IPS-15b (cell line): ENCODE measurements at regions not wholly inside any gene's neighbourhood (a gene's known extent, or its start where the extent isn't known, plus 50 kb on each side); places are given as distances from the start of the nearest gene placed in this dataset.

Source experiments
- H3K27me3 ChIP-seq: one replicate; pipeline ENCODE4 v1.6.1; 2013; ENCODE audit warnings: low read length; ENCODE audit not compliant: control insufficient read depth, insufficient read depth
- H3K36me3 ChIP-seq: one replicate; pipeline ENCODE4 v1.6.1; 2013; ENCODE audit warnings: low read length; ENCODE audit not compliant: control insufficient read depth, insufficient read depth
- H3K4me1 ChIP-seq: one replicate; pipeline ENCODE4 v1.6.1; 2013; ENCODE audit warnings: mild to moderate bottlenecking, low read length; ENCODE audit not compliant: control insufficient read depth, insufficient read depth
- H3K4me3 ChIP-seq: one replicate; pipeline ENCODE4 v1.5.1; 2013; ENCODE audit warnings: low read depth, low read length
- H3K9ac ChIP-seq: one replicate; pipeline ENCODE4 v1.6.1; 2013; ENCODE audit warnings: low read depth, mild to moderate bottlenecking, low read length
- H3K9me3 ChIP-seq: one replicate; pipeline ENCODE4 v1.6.1; 2013; ENCODE audit warnings: mild to moderate bottlenecking, low read length; ENCODE audit not compliant: control insufficient read depth, insufficient read depth

DNA sequence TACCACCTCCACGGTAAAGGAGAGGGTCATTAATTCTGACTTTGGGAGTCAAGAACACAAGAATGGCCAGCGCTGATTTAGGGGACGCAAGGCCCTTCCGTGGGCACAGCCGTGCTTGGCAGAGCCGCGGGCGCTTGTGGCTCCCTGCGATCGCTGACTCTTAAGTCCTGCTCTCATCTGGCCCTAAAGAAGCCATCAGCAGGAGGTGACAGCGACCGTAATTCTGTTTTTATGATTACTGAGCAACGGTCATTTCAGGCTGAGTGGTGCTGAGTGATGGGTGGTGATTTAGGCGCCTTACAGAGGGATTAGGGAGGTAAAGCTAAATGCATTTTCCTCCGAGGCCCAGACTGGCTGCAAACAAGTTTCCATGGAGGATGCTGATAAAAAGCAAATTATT is 364.6 kb upstream of the SULF2 start:
- H3K4me1 ChIP-seq = no peaks in the 10 kb centered on the region
- no peak overlapping the region for H3K9ac ChIP-seq
- no peaks in the 10 kb centered on the region for H3K27me3 ChIP-seq
- H3K36me3 ChIP-seq = no peaks in the 10 kb centered on the region
- no peaks in the 10 kb centered on the region for H3K9me3 ChIP-seq
- no peak overlapping the region for H3K4me3 ChIP-seq

DNA sequence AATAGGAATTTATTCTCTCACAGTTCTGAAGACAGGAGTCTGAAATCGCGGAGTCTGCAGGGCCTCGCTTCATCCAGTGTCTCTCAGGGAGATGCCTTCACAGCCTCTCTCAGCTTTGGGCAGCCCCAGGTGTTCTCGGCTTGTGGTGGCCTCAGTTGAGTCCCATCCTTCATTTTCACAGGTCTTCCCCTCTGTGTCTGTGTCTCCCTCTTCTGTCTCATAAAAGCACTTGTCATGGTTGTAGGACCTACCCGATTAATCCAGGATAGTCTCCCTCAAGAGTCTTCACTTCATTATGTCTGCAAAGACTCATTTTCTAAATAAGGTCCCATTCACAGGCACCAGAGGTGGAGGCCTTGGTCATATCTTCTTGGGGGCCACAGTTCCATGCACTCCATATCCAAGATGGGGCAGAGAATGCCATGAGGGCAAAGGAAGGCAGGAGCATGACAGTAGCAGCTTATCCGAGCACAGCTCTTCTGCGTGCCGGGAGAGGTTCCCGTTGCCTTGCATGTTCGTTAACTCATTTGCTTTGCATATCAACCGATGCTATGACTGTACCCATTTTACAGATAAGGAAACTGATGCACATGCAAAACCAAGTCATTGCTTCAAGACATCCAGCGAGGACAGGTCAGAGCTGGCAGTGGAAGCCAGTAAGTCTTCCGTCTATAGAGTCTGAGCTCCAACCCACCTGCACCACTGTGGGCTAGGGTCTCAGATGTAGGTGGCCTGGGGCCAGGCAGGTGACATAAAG is 363.8 kb upstream of the SULF2 start:
- H3K9ac ChIP-seq = no peak overlapping the region
- H3K27me3 ChIP-seq = no peaks in the 10 kb centered on the region
- no peak overlapping the region for H3K4me3 ChIP-seq
- H3K9me3 ChIP-seq = no peaks in the 10 kb centered on the region
- H3K36me3 ChIP-seq = no peaks in the 10 kb centered on the region
- H3K4me1 ChIP-seq = no peaks in the 10 kb centered on the region

DNA sequence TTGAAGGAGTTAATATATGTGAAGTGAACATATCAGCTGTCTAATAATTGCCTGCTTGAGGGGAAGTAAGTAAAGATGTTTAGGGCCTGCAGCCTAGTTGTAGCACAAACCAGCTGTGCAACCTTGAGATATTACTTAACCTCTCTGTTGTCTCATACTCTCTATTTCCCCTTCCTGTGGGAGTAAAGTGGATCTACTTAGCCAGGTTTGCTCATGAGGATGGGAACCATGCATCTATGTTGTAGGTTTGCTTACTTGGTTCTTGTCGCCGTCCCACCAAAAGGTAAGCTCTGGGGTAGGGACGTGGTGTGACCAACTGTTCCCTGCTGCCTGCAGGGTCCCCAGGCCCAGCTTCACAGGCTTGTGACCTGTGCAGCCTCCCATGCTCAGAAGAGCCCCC is 362.7 kb upstream of the SULF2 start:
- H3K4me1 ChIP-seq = no peaks in the 10 kb centered on the region

DNA sequence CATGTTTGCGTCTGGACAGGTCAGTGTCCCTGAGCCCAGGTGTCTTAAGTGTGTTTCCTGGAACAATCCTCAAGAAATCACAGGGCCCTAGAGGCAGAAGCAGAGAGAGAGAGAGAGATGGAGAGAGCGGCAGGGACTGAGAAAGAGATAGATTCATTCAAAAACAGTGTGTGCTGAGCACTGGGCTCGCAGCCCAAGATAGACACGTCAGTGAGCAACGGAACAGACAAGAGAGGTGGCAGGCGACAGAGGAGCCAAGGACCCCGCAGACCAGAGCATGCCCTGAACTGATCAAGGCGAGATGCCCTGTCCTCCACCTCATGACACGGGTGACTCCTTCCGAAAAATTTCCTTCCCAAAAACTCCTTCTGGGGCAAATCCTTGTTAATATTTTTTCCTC is 362.0 kb upstream of the SULF2 start:
- H3K4me3 ChIP-seq = no peak overlapping the region
- no peak overlapping the region for H3K9ac ChIP-seq
- H3K4me1 ChIP-seq = no peaks in the 10 kb centered on the region

More for the DNA sequence above, 362.7 kb upstream of the SULF2 start:
- Histone ChIP-seq H3K27me3 (no peaks in the 10 kb centered on the region), H3K36me3 (no peaks in the 10 kb centered on the region), H3K4me3 (no peak overlapping the region), H3K9me3 (no peaks in the 10 kb centered on the region), H3K9ac (no peak overlapping the region)

DNA sequence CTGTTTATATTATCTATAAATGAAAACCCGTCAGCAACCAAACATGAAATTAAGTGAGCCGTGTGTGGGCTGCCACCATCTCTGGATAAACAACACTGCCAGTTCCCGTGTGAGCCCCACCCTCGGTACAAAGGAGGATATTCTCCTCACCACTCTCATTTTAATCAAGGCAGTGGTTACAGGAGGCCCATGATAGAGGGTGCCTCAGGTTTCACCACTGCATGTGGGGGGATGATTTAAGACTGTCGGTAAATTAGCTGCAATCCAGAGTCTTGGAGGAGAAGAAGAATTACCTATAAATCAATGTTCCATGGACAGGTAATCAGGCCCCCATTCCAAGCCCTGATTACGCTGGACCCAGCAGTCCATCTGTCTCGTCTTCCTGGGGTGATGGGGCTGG is 361.6 kb upstream of the SULF2 start:
- Histone ChIP-seq H3K9me3 (no peaks in the 10 kb centered on the region), H3K9ac (no peak overlapping the region), H3K27me3 (no peaks in the 10 kb centered on the region), H3K4me3 (no peak overlapping the region), H3K36me3 (no peaks in the 10 kb centered on the region), H3K4me1 (no peaks in the 10 kb centered on the region)

More for the DNA sequence above, 362.0 kb upstream of the SULF2 start:
- H3K27me3 ChIP-seq = no peaks in the 10 kb centered on the region
- no peaks in the 10 kb centered on the region for H3K36me3 ChIP-seq
- no peaks in the 10 kb centered on the region for H3K9me3 ChIP-seq

DNA sequence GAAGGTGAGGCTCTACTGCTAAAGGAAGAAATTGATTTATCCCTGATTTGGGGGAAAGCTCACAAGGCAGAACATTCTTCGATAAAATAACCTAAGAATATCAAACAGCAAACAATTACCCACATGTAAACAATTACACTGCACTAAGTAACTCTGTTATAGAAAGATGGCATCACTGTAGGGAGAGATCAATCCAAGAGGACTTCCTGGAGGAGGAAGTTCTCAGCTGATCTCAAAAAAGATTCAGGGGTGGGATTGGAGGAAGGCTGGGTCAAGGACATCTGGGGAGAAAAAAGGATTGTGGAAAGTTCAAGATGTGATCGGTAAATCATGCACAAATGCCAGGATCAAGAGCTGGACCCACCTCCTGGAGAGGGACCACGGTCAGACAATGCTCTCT is 361.0 kb upstream of the SULF2 start:
- Histone ChIP-seq H3K36me3 (no peaks in the 10 kb centered on the region), H3K9ac (no peak overlapping the region), H3K4me1 (no peaks in the 10 kb centered on the region)

DNA sequence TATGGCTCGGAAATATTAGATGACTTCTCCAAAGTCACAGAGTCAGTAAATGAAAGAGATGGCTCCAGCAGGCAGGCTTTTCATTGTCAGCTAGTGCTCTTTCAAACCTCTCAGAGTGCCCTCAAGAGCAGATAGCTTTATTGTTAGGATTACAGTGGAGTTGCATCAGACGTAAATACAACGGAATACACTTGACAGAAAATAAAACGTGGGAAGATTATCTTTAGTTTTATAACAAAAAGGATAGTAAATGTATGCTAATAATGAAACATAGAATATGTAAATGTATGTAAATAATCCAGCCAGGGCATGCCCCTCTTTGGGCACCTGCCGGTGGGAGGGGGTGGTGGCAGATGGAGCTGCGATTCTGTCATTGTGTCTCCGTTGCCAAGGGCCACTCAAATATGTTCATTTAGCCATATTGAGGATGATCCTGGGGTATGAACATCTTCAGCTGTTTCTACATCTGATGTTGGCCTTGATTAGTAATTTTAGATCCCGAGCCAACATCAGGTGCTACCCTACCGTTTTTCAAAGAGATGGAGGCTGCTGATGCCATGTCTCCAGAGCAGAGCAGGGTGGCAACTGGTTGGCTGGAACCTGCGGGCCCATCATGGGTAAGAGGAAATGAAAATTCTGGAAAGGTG is 358.3 kb upstream of the SULF2 start:
- no peak overlapping the region for H3K4me3 ChIP-seq
- peaks cover 9% of the 10 kb centered on the region for H3K9me3 ChIP-seq
- H3K36me3 ChIP-seq = no peaks in the 10 kb centered on the region
- no peaks in the 10 kb centered on the region for H3K27me3 ChIP-seq
- no peaks in the 10 kb centered on the region for H3K4me1 ChIP-seq
- H3K9ac ChIP-seq = no peak overlapping the region

More for the DNA sequence above, 361.0 kb upstream of the SULF2 start:
- H3K27me3 ChIP-seq = no peaks in the 10 kb centered on the region
- H3K4me3 ChIP-seq = no peak overlapping the region
- peaks cover 4% of the 10 kb centered on the region for H3K9me3 ChIP-seq

DNA sequence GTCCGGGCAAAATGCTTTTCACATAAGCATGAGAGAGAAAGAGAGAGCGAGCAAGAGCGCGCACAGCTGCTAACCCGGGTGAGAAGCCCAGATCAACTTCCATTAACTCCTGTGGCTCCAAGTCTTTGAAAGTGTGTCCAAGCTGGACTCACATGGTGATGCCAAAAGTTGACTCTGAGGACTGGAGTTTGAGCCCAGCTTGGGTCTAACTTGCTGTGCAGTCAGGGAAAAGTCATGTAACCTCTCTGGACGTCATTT is 357.2 kb upstream of the SULF2 start:
- H3K9me3 ChIP-seq = peaks cover 9% of the 10 kb centered on the region
- H3K4me3 ChIP-seq = no peak overlapping the region
- no peaks in the 10 kb centered on the region for H3K4me1 ChIP-seq
- no peaks in the 10 kb centered on the region for H3K27me3 ChIP-seq
- H3K36me3 ChIP-seq = no peaks in the 10 kb centered on the region
- H3K9ac ChIP-seq = no peak overlapping the region

DNA sequence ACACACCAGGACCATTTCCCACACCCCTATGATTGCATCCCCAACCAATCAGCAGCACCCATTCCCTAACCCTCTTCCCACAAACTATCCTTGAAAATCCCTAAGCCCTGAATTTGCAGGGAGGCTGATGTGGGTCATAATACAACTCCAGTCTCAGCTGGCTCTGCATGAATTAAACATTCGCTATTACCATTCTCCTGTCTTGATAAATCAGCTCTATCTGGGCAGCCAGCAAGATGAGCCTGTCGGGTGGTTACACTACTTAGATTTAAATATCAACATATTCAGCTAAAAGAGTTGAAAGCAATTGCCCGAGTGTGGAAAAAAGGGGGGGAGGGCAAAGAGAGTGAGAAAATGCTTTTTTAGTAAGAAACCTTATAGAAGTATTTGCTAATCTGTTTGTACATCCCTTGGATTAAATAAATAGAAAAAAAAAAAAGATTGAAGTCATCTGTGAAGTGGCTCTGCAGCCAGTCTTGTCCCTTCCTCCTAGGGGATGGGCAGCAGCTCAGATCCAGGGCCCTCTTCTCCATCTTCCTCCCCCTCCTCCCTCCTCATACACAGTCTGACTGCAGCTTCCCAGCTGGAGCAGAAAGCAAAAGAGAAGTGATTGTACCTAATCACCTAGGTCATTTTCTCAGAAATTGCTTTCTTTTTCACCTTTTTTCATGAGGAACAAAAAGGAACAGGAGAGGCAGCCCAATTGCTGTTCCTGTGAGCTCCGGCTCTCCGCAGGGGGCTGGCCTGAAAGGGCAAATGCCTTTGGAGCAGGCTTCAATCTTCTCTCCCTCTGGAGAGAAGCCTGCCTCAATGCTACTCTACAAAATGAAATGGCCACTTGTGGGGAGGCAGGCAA is 356.6 kb upstream of the SULF2 start:
- Histone ChIP-seq H3K27me3 (no peaks in the 10 kb centered on the region), H3K4me1 (no peaks in the 10 kb centered on the region), H3K9ac (no peak overlapping the region), H3K4me3 (no peak overlapping the region), H3K36me3 (no peaks in the 10 kb centered on the region), H3K9me3 (peaks cover 9% of the 10 kb centered on the region)

DNA sequence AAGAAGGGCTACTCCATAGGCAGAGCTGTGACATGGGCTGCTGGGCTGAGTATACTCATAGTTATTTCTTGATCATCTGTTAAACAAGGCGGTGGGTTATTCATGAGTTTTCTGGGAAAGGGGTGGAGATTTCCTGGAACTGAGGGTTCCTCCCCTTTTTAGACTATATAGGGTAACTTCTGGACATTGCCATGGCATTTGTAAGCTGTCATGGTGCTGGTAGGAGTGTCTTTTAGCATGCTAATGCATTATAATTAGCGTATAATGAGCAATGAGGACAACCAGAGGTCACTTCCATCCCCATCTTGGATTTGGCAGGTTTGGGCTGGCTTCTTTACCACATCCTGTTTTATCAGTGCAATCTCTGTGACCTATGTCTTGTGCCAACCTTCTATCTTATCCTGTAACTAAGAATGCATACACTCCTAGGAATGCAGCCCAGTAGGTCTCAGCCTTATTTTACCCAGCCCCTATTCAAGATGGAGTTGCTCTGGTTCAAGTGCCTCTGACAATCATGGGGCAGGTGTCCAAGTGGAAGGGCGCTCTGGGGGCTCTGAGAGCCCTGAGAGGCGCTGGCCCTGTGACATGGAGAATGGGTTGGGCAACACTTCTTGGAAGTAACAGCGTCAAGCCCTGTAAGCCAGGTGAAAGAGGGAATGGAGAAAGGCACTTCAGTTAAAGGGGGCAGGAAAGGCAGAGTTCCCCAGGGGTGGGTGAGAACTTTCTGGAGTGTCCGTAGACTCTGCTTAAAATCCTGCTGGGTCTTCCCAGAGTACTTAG is 354.2 kb upstream of the SULF2 start:
- H3K4me3 ChIP-seq = no peak overlapping the region
- H3K9ac ChIP-seq = no peak overlapping the region
- no peaks in the 10 kb centered on the region for H3K4me1 ChIP-seq
- no peaks in the 10 kb centered on the region for H3K27me3 ChIP-seq
- no peaks in the 10 kb centered on the region for H3K36me3 ChIP-seq
- peaks cover 9% of the 10 kb centered on the region for H3K9me3 ChIP-seq

DNA sequence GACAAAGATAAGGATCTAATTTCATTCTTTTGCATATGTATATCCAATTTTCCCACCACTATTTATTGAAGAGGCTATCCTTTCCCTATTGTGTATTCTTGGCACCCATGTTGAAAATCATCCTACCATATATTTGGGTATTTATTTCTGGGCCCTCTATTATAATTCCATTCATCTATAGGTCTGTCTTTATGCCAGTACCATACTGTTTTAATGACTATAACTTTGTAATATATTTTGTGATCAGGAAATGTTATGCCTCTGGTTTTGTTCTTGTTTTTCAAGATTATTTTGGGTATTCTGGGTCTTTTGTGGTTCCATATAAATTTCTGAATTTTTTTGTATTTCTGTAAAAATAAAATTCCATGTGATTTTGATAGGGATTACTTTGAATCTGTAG is 347.6 kb upstream of the SULF2 start:
- Histone ChIP-seq H3K9me3 (no peaks in the 10 kb centered on the region), H3K27me3 (no peaks in the 10 kb centered on the region), H3K36me3 (no peaks in the 10 kb centered on the region), H3K9ac (no peak overlapping the region), H3K4me1 (peaks cover 5% of the 10 kb centered on the region), H3K4me3 (no peak overlapping the region)
